Fibroblast of mammary gland (primary cell): ENCODE measurements at regions not wholly inside any gene's neighbourhood (a gene's known extent, or its start where the extent isn't known, plus 50 kb on each side); places are given as distances from the start of the nearest gene placed in this dataset.

Experiments used
- DNase-seq: peaks from one replicate; pipeline ENCODE4 v3.0.0-alpha.2; 2010; ENCODE audit warnings: low read depth
- H3K4me3 ChIP-seq: 2 replicates; pipeline ENCODE4 v1.5.1; 2011; ENCODE audit warnings: low read depth, mild to moderate bottlenecking, low read length, moderate library complexity; ENCODE audit not compliant: control insufficient read depth
- CTCF ChIP-seq: conservative IDR thresholded peaks from 2 replicates; pipeline ENCODE4 v1.5.1; 2011; ENCODE audit warnings: low read depth, low read length, inconsistent platforms; ENCODE audit not compliant: control insufficient read depth, insufficient read depth

- no peak overlapping the region for H3K4me3 ChIP-seq
- DNase-seq, result no peak
- no peak for TF ChIP-seq CTCF
Measured at GRCh38 chr21:18908641-18909040, 505.1 kb upstream of the TMPRSS15 start.

- TF ChIP-seq CTCF, result no peak
- DNase-seq, result no peak
- H3K4me3 ChIP-seq, result no peak overlapping the region
Measured at GRCh38 chr21:18913914-18914313, 510.3 kb upstream of the TMPRSS15 start.

- no peak overlapping the region for H3K4me3 ChIP-seq
- no peak for DNase-seq
- no peak for TF ChIP-seq CTCF
Measured at GRCh38 chr21:18914570-18914969, 511.0 kb upstream of the TMPRSS15 start.

- no peak for DNase-seq
- H3K4me3 ChIP-seq, result no peak overlapping the region
- no peak for TF ChIP-seq CTCF
Measured at GRCh38 chr21:18917622-18918021, 514.0 kb upstream of the TMPRSS15 start.

GRCh38 chr21:18931237-18931636, 527.7 kb upstream of the TMPRSS15 start:
- no peak for TF ChIP-seq CTCF
- DNase-seq, result no peak
- H3K4me3 ChIP-seq, result no peak overlapping the region

- TF ChIP-seq CTCF, result no peak
Measured at GRCh38 chr21:18937337-18937736, 533.8 kb upstream of the TMPRSS15 start.

GRCh38 chr21:18940791-18941190, 537.2 kb upstream of the TMPRSS15 start:
- no peak overlapping the region for H3K4me3 ChIP-seq
- TF ChIP-seq CTCF, result no peak
- DNase-seq, result no peak

More at GRCh38 chr21:18937337-18937736, 533.8 kb upstream of the TMPRSS15 start:
- no peak overlapping the region for H3K4me3 ChIP-seq
- no peak for DNase-seq
